ENCODE measurements at regions not wholly inside any gene's neighbourhood (a gene's known extent, or its start where the extent isn't known, plus 50 kb on each side); places are given as distances from the start of the nearest gene placed in this dataset.

DNA sequence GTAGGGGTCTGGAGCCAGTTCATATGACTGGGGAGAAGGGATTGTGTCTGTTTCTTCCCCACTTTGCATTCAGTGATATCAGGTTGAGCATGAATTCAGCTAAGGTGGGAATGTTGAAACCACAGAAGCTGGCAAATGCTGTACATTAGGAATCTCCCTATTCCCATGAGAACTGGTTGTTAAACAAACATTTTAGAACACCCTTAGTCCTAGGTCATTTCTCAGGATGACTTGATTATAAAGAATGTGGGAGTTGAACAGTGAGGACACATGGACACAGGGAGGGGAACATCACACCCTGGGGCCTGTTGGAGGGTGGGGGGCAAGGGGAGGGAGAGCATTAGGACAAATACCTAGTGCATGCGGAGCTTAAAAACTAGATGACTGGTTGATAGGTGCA is 62.6 kb upstream of the LIMCH1 start:
- TF ChIP-seq RAD21 (IDR thresholded peaks at IDR 0.05; ENCODE audit: low read depth), result no peak
- TF ChIP-seq TAF1 (IDR thresholded peaks at IDR 0.05; ENCODE audit: low read depth), result no peak
- no peak for TF ChIP-seq EP300 (IDR thresholded peaks at IDR 0.05; ENCODE audit: borderline replicate concordance)
- TF ChIP-seq TCF12 (IDR thresholded peaks at IDR 0.05; ENCODE audit: low read depth), result no peak
- no peak for TF ChIP-seq FOXM1 (IDR thresholded peaks at IDR 0.05; ENCODE audit: borderline replicate concordance, low read depth)
- TF ChIP-seq CREB1 (IDR thresholded peaks at IDR 0.05; ENCODE audit: low read depth), result no peak
- no peak for TF ChIP-seq NFIC (IDR thresholded peaks at IDR 0.05)
- TF ChIP-seq, protein P1, sequence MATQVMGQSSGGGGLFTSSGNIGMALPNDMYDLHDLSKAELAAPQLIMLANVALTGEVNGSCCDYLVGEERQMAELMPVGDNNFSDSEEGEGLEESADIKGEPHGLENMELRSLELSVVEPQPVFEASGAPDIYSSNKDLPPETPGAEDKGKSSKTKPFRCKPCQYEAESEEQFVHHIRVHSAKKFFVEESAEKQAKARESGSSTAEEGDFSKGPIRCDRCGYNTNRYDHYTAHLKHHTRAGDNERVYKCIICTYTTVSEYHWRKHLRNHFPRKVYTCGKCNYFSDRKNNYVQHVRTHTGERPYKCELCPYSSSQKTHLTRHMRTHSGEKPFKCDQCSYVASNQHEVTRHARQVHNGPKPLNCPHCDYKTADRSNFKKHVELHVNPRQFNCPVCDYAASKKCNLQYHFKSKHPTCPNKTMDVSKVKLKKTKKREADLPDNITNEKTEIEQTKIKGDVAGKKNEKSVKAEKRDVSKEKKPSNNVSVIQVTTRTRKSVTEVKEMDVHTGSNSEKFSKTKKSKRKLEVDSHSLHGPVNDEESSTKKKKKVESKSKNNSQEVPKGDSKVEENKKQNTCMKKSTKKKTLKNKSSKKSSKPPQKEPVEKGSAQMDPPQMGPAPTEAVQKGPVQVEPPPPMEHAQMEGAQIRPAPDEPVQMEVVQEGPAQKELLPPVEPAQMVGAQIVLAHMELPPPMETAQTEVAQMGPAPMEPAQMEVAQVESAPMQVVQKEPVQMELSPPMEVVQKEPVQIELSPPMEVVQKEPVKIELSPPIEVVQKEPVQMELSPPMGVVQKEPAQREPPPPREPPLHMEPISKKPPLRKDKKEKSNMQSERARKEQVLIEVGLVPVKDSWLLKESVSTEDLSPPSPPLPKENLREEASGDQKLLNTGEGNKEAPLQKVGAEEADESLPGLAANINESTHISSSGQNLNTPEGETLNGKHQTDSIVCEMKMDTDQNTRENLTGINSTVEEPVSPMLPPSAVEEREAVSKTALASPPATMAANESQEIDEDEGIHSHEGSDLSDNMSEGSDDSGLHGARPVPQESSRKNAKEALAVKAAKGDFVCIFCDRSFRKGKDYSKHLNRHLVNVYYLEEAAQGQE (IDR thresholded peaks at IDR 0.05; ENCODE audit: low read depth), result no peak
- TF ChIP-seq ZBTB7A (IDR thresholded peaks at IDR 0.05; ENCODE audit: low read depth), result no peak
- TF ChIP-seq, protein P2, sequence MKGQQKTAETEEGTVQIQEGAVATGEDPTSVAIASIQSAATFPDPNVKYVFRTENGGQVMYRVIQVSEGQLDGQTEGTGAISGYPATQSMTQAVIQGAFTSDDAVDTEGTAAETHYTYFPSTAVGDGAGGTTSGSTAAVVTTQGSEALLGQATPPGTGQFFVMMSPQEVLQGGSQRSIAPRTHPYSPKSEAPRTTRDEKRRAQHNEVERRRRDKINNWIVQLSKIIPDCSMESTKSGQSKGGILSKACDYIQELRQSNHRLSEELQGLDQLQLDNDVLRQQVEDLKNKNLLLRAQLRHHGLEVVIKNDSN (IDR thresholded peaks at IDR 0.05), result no peak
- TF ChIP-seq CEBPB (IDR thresholded peaks at IDR 0.05), result no peak
- no peak for TF ChIP-seq YY1 (IDR thresholded peaks at IDR 0.05; ENCODE audit: low read depth)
